Esophagus muscularis mucosa (tissue), 4 donors: ENCODE measurements at regions not wholly inside any gene's neighbourhood (a gene's known extent, or its start where the extent isn't known, plus 50 kb on each side); places are given as distances from the start of the nearest gene placed in this dataset.

ENCODE experiments used
- EP300 ChIP-seq: sonication (generic); formaldehyde crosslinking; IDR thresholded peaks from one replicate; pipeline ENCODE4 v1.6.1; 2017; ENCODE audit warnings: antibody characterized with exemption
- POLR2A ChIP-seq: fragments of 450-650 bp; IDR thresholded peaks from one replicate; pipeline ENCODE4 v1.6.1; 2017; ENCODE audit warnings: antibody characterized with exemption, moderate library complexity, mild to moderate bottlenecking, low read depth
- POLR2AphosphoS5 ChIP-seq, 2 donors: sonication (generic); formaldehyde crosslinking; IDR thresholded peaks; one replicate each; pipeline ENCODE4 v1.6.1; 2017; ENCODE audit warnings: antibody characterized with exemption in 2 of 2
- TF ChIP-seq, protein P1 (sequence below), 3 experiments: fragments of 200-600 bp in 2 of 3; fragments of 450-650 bp in 1 of 3; sonication (generic) in 2 of 3; IDR thresholded peaks; one replicate each; pipeline ENCODE4 v1.5.1; 2017 to 2019; ENCODE audit warnings: antibody characterized with exemption in 3 of 3, mild to moderate bottlenecking in 2 of 3, moderate library complexity in 1 of 3

DNA sequence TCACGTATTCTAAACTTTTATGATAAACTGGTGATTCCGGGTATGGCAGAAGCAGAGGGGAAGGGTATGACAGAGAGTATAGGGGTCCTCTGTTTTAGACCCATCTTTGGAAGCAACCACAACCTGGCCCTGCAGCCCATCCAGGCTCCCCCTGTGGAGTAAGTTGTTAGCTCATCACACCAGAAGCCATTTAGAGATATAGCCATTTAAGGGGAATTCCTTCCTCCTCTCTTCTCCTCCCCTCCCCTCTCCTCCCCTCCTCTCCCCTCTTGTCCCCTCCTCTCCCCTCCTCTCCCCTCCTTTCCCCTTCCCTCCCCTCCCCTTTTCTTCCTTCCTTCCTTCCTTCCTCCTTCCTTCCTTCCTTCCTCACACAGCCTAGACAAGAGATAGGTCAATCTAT is 197.3 kb upstream of the LDB2 start:
- TF ChIP-seq, protein P1, sequence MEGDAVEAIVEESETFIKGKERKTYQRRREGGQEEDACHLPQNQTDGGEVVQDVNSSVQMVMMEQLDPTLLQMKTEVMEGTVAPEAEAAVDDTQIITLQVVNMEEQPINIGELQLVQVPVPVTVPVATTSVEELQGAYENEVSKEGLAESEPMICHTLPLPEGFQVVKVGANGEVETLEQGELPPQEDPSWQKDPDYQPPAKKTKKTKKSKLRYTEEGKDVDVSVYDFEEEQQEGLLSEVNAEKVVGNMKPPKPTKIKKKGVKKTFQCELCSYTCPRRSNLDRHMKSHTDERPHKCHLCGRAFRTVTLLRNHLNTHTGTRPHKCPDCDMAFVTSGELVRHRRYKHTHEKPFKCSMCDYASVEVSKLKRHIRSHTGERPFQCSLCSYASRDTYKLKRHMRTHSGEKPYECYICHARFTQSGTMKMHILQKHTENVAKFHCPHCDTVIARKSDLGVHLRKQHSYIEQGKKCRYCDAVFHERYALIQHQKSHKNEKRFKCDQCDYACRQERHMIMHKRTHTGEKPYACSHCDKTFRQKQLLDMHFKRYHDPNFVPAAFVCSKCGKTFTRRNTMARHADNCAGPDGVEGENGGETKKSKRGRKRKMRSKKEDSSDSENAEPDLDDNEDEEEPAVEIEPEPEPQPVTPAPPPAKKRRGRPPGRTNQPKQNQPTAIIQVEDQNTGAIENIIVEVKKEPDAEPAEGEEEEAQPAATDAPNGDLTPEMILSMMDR (IDR thresholded peaks at IDR 0.05) = no peak
- no peak for TF ChIP-seq POLR2A
- no peak for TF ChIP-seq POLR2AphosphoS5 (IDR thresholded peaks at IDR 0.05)
- no peak for TF ChIP-seq EP300
